Lower leg skin (tissue), 4 donors: ENCODE measurements at regions not wholly inside any gene's neighbourhood (a gene's known extent, or its start where the extent isn't known, plus 50 kb on each side); places are given as distances from the start of the nearest gene placed in this dataset.

Experiments
- DNase-seq, 2 donors: peaks; one replicate each; pipeline ENCODE4 v3.0.0-alpha.2; 2019; ENCODE audit warnings: low spot score in 2 of 2
- H3K4me3 ChIP-seq: fragments of 200-600 bp; sonication (generic); 2 replicates; pipeline ENCODE4 v1.5.1; 2017; ENCODE audit warnings: mild to moderate bottlenecking, low read depth; ENCODE audit not compliant: poor library complexity, severe bottlenecking
- POLR2A ChIP-seq, 2 donors: fragments of 450-650 bp; IDR thresholded peaks; one replicate each; pipeline ENCODE4 v1.6.1; 2016 to 2017; ENCODE audit warnings: antibody characterized with exemption in 2 of 2, mild to moderate bottlenecking in 1 of 2, moderate library complexity in 1 of 2
- WGBS, 2 donors: methylation state at CpG; one replicate each; pipeline ENCODE4 v1.1.5; 2018; 5-methylcytosine and 5-hydroxymethylcytosine counted together
- intact Hi-C: fragments of 100-400 bp; cut with DNase I; formaldehyde crosslinking; loops from one replicate; pipeline ENCODE4 v1.15.0; 2023; ENCODE audit warnings: low total_unique reads
- TF ChIP-seq, protein P1 (sequence below), 3 donors: fragments of 450-650 bp; IDR thresholded peaks; one replicate each; pipeline ENCODE4 v1.5.1; 2016; ENCODE audit warnings: antibody characterized with exemption in 3 of 3, mild to moderate bottlenecking in 3 of 3, moderate library complexity in 2 of 3

DNA sequence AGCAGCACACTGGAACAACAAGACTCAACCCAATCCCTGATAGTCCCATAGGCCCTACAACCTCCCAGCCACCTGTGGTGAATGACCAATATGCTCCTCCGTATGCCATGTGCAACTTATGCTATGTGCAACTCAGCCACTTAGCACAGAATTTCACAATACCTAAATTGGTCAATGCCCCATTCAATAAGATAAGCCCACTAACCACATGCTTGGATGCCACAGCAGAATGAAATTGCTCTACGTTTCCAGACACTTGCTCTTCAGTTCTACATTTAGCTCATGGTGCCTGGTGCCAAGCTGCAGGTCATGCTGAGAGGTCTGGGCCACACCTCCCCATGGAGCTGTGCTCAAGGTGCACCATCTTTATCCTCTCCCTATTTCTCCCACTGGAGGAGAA lies 159.8 kb downstream of the EN1 start:
- intact Hi-C loops, result no loop called here
- TF ChIP-seq, protein P1, sequence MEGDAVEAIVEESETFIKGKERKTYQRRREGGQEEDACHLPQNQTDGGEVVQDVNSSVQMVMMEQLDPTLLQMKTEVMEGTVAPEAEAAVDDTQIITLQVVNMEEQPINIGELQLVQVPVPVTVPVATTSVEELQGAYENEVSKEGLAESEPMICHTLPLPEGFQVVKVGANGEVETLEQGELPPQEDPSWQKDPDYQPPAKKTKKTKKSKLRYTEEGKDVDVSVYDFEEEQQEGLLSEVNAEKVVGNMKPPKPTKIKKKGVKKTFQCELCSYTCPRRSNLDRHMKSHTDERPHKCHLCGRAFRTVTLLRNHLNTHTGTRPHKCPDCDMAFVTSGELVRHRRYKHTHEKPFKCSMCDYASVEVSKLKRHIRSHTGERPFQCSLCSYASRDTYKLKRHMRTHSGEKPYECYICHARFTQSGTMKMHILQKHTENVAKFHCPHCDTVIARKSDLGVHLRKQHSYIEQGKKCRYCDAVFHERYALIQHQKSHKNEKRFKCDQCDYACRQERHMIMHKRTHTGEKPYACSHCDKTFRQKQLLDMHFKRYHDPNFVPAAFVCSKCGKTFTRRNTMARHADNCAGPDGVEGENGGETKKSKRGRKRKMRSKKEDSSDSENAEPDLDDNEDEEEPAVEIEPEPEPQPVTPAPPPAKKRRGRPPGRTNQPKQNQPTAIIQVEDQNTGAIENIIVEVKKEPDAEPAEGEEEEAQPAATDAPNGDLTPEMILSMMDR (IDR thresholded peaks at IDR 0.05), result no peak
- no peak for TF ChIP-seq POLR2A (IDR thresholded peaks at IDR 0.05)
- no peak for DNase-seq
- 62 to 75% methylated on average over 2 of the region's 2 CpGs for WGBS, 2 donors
- H3K4me3 ChIP-seq, result no peak overlapping the region

DNA sequence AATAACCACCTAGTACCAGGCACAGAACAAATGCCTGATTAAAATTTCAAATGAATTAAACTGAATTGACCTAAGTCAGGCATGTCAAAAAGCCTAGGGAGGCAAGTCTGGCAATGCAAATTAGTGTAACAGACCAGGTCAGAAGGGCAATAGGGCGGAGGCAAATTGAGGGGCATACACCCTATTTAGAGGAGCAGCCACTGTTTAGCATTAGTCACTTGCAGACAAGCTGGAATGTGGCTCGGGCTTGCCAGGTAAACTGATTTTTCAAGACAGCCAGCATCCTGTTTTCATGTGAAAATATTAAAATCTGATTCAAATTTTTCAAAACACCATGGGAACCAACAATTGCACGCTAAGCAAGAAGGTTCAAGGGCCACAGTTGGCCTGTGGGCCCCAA lies 160.3 kb downstream of the EN1 start:
- TF ChIP-seq POLR2A (IDR thresholded peaks at IDR 0.05), result no peak
- TF ChIP-seq, protein P1 (IDR thresholded peaks at IDR 0.05), result no peak
- intact Hi-C loops, result no loop called here
- 64 to 70% methylated on average over 3 of the region's 3 CpGs for WGBS, 2 donors
- H3K4me3 ChIP-seq, result no peak overlapping the region
- no peak for DNase-seq

DNA sequence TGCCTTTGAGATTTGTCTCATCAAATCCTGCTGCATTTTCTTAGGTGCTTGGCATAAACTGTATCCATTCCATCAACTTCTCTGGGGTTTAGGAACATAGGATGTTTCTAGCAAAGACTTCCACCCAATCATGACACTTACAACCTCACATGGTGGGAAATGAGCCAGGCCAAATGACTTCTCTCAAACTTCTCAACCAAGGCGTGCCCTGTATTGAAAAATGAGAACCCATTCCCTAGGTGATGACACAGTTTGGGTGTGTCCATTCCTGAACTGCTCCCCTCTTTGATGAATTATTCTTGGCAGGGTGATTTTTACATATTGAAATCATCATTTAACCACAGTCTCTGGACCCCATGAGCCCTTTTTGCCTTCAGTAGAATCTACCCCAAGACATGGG lies 161.1 kb downstream of the EN1 start:
- TF ChIP-seq, protein P1 (IDR thresholded peaks at IDR 0.05), result no peak
- TF ChIP-seq POLR2A (IDR thresholded peaks at IDR 0.05), result no peak
- WGBS, 2 donors, result 21 to 24% methylated on average over 1 of the region's 1 CpG
- intact Hi-C loops, result no loop called here
- H3K4me3 ChIP-seq, result no peak overlapping the region
- DNase-seq, result peak in 1 of 2 donors; percentile 54

DNA sequence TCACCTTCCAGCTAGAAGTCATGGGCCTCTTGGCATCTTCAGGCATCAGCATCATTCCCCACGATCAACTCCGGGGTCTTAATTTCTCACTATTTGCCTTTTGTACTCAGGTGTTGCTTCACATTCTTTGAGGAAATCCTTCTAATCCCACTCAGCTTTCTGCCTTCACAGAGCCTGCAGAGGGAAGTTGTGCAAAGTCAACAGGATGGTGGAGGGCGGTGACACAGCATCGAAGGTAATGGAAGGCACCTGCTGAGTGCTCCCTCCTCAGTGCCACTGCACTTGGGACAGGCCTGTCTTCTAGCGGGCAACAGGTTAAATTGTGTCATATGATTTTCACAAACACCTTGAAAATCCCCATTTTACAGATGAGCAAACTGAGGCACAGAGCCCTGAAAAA lies 164.0 kb downstream of the EN1 start:
- TF ChIP-seq POLR2A (IDR thresholded peaks at IDR 0.05), result no peak
- TF ChIP-seq, protein P1 (IDR thresholded peaks at IDR 0.05), result no peak
- DNase-seq, result no peak

DNA sequence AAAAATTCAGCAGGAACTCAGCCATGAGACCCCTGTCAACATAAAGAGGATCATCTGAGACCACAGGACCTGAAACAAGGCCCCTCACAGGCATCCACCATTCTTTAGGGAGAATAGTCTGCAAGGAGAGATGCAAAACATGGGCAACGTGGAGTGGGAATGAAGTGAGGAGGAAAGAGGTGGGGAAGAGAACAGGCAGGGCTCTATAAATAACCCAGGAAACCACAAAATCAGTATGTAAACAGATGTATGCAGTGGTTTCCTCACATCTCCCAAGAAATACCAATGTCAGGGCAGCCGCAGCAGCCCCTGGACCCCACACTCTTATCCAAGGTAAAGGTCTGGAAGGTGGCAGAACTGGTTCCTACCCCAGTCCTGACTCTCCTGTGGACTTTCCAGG lies 168.5 kb downstream of the EN1 start:
- intact Hi-C loops, result no loop called here
- WGBS, 2 donors, result 57 to 63% methylated on average over 2 of the region's 2 CpGs
- no peak for DNase-seq
- TF ChIP-seq POLR2A (IDR thresholded peaks at IDR 0.05), result no peak
- TF ChIP-seq, protein P1 (IDR thresholded peaks at IDR 0.05), result no peak
- no peak overlapping the region for H3K4me3 ChIP-seq

More for the DNA sequence above, 164.0 kb downstream of the EN1 start:
- WGBS, 2 donors, result 91 to 95% methylated on average over 5 of the region's 5 CpGs
- no peak overlapping the region for H3K4me3 ChIP-seq
- intact Hi-C loops, result no loop called here

DNA sequence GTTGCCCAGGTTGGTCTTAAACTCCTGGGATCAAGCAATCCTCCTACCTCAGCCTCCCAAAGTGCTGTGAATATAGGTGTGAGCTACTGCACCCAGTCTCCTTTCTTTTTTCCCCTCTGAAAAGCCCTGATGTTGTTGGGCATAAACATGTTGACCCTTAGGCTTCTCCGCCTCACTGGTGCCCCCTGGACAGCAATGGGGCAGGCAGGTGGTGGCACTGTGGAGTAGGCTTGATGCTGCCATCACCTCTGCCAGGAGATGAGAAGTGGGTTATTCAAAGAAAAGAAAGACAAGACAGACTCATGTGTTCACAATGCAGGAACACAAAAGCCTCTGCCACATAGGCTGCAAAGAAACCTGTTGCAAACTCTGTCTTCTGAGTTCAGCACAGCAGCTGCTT lies 169.9 kb downstream of the EN1 start:
- TF ChIP-seq, protein P1 (IDR thresholded peaks at IDR 0.05), result no peak
- no peak for TF ChIP-seq POLR2A (IDR thresholded peaks at IDR 0.05)
- WGBS, 2 donors, result 85 to 95% methylated on average over 1 of the region's 1 CpG
- DNase-seq, result no peak
- intact Hi-C loops, result no loop called here
- H3K4me3 ChIP-seq, result no peak overlapping the region
